Peyer's patch (tissue), 4 donors: ENCODE measurements at regions not wholly inside any gene's neighbourhood (a gene's known extent, or its start where the extent isn't known, plus 50 kb on each side); places are given as distances from the start of the nearest gene placed in this dataset.

Experiments used
- CTCF ChIP-seq, 6 experiments: fragments of 450-650 bp in 4 of 6; fragments of 200-600 bp in 2 of 6; sonication (generic) in 1 of 6; IDR thresholded peaks; one replicate each; pipeline ENCODE4 v1.5.1; 2017 to 2019; ENCODE audit warnings: antibody characterized with exemption in 6 of 6, mild to moderate bottlenecking in 3 of 6, moderate library complexity in 1 of 6
- POLR2A ChIP-seq, 2 donors: fragments of 450-650 bp; IDR thresholded peaks; one replicate each; pipeline ENCODE4 v1.5.1; 2017; ENCODE audit warnings: antibody characterized with exemption in 2 of 2, mild to moderate bottlenecking in 2 of 2, moderate library complexity in 2 of 2

- TF ChIP-seq POLR2A (IDR thresholded peaks at IDR 0.05) (no peak), CTCF (IDR thresholded peaks at IDR 0.05) (no peak)
These were observed 309.5 kb upstream of the PODXL start for GRCh38 chr7:131865911-131866310.
